ENCODE measurements at regions not wholly inside any gene's neighbourhood (a gene's known extent, or its start where the extent isn't known, plus 50 kb on each side); places are given as distances from the start of the nearest gene placed in this dataset.

- TF ChIP-seq CTCF (conservative IDR thresholded peaks at IDR 0.05), result no peak
- TF ChIP-seq EZH2 (IDR thresholded peaks at IDR 0.05; ENCODE audit: low read depth), result no peak
Observed at GRCh38 chr20:22394583-22394982, 189.8 kb downstream of the FOXA2 start.
